HL-60 (cell line): ENCODE measurements at regions not wholly inside any gene's neighbourhood (a gene's known extent, or its start where the extent isn't known, plus 50 kb on each side); places are given as distances from the start of the nearest gene placed in this dataset.

Experiments
- DNase-seq, 2 experiments: peaks; one replicate each; pipeline ENCODE4 v3.0.0-alpha.2; 2010 to 2020; ENCODE audit warnings: low read depth in 1 of 2, low spot score in 1 of 2
- H3K27ac ChIP-seq: fragments of 250-450 bp; sonication (Bioruptor Pico); replicated peaks from 2 replicates; pipeline ENCODE4 v1.5.1; 2020; ENCODE audit warnings: mild to moderate bottlenecking, moderate library complexity
- H3K27me3 ChIP-seq: fragments of 250-450 bp; sonication (Bioruptor Pico); 2 replicates; pipeline ENCODE4 v1.5.1; 2021; ENCODE audit warnings: mild to moderate bottlenecking, moderate library complexity; ENCODE audit not compliant: insufficient read depth, poor library complexity, severe bottlenecking
- H3K4me3 ChIP-seq: replicated peaks from 2 replicates; pipeline ENCODE4 v1.5.1; 2011; ENCODE audit warnings: mild to moderate bottlenecking, control low read depth, low read length; ENCODE audit not compliant: insufficient read depth
- GABPA ChIP-seq: IDR thresholded peaks from 2 replicates; pipeline ENCODE4 v1.6.1; 2012; ENCODE audit warnings: low read depth
- POLR2AphosphoS5 ChIP-seq: IDR thresholded peaks from 2 replicates; pipeline ENCODE4 v1.6.1; 2012; ENCODE audit warnings: low read depth
- REST ChIP-seq: IDR thresholded peaks from 2 replicates; pipeline ENCODE4 v1.6.1; 2012; ENCODE audit warnings: low read depth; ENCODE audit not compliant: insufficient replicate concordance
- SPI1 ChIP-seq: IDR thresholded peaks from 2 replicates; pipeline ENCODE4 v1.6.1; 2012; ENCODE audit warnings: low read depth, mild to moderate bottlenecking, borderline replicate concordance
- TF ChIP-seq, protein P1 (sequence below): IDR thresholded peaks from one replicate; pipeline ENCODE4 v1.5.1; 2011; ENCODE audit warnings: low read length, control low read depth, inconsistent platforms; ENCODE audit not compliant: insufficient read depth

DNA sequence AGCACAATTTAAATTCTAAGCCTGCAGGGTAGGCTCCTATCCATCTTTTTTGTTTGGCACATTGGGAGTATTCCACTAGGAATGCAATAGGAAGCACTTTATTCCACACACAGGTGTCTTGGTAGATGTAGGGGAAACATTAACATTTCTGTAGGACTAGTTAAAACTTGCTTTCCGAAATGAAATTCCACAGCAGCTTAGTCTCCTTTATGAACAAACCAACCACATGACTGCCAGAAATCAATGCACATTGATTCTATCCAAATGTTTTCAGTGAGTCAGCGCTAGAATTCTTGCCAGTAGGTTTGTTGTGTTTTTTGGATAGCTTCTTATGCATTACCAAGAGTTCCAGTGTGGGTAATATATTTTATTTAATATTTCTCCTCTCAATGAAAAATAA, 207.9 kb upstream of the CSNK1A1L start:
- DNase-seq = no peak
- no peak overlapping the region for H3K27ac ChIP-seq

DNA sequence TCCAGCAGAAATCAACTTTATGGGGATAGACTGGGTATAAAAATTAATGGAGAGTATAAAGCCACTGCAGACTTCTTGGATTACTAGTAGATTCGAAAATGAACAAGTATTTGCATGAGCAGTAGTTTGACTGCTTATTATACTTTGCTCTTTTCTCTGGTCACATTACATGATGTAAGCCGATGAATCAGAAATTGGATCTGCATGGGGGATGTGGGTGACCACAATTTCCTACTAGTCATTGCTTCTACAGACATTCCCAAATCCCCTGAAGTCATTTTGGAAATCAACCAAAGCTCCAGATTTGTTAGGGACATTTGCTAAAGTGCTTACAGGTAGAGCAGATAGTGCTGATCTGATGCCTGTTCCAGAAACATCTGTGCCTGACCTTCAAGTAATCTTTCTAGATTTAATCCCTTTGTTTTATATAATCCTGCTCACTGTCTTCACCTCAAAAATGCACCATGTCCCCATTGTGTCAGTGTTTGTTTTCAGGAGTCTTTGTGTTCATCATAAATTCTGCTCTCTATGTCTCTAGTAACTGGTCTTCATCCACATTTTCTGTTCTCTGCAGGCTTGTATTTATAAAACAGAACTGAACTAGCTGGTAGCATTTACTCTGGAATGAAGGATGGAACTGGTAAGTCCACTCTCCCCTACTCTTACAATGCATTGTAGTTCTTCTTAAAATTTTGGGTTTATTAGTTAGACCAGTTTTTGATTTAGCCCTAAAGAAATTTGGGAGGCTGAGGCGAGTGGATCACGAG, 201.5 kb upstream of the CSNK1A1L start:
- H3K4me3 ChIP-seq = no peak overlapping the region
- no peaks in the 10 kb centered on the region for H3K27me3 ChIP-seq
- DNase-seq = no peak
- TF ChIP-seq REST = no peak
- H3K27ac ChIP-seq = no peak overlapping the region

More for the DNA sequence above, 207.9 kb upstream of the CSNK1A1L start:
- no peaks in the 10 kb centered on the region for H3K27me3 ChIP-seq
- no peak overlapping the region for H3K4me3 ChIP-seq
- TF ChIP-seq SPI1 (no peak), REST (no peak), GABPA (no peak), POLR2AphosphoS5 (no peak)
- TF ChIP-seq, protein P1, sequence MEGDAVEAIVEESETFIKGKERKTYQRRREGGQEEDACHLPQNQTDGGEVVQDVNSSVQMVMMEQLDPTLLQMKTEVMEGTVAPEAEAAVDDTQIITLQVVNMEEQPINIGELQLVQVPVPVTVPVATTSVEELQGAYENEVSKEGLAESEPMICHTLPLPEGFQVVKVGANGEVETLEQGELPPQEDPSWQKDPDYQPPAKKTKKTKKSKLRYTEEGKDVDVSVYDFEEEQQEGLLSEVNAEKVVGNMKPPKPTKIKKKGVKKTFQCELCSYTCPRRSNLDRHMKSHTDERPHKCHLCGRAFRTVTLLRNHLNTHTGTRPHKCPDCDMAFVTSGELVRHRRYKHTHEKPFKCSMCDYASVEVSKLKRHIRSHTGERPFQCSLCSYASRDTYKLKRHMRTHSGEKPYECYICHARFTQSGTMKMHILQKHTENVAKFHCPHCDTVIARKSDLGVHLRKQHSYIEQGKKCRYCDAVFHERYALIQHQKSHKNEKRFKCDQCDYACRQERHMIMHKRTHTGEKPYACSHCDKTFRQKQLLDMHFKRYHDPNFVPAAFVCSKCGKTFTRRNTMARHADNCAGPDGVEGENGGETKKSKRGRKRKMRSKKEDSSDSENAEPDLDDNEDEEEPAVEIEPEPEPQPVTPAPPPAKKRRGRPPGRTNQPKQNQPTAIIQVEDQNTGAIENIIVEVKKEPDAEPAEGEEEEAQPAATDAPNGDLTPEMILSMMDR = no peak

DNA sequence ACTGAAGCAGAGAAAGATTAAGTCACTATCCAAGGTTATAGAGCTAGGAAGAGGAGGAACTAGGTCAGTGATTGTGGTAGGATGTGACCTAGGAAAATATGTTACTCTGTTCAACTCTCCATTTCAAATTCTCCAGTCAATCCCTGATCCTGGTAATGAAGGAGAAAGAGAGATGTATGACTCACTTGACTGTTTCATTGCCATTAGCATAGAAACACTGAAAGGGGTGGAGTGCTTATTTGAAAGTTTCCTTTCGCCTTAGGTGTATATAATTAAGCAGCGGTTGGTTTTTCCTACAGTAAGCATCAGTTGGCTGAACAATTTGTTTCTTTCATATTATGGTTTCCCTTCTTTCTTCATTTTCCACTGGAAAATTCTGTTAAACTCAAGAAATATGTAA, 198.1 kb upstream of the CSNK1A1L start:
- Histone ChIP-seq H3K27me3 (no peaks in the 10 kb centered on the region), H3K27ac (no peak overlapping the region), H3K4me3 (no peak overlapping the region)
- TF ChIP-seq REST (no peak), SPI1 (no peak), GABPA (no peak), POLR2AphosphoS5 (no peak)
- TF ChIP-seq, protein P1 = no peak
- no peak for DNase-seq
